Thoracic aorta (tissue), 2 donors: ENCODE measurements at regions not wholly inside any gene's neighbourhood (a gene's known extent, or its start where the extent isn't known, plus 50 kb on each side); places are given as distances from the start of the nearest gene placed in this dataset.

Experiments
- ATAC-seq: fragments of 150-250 bp; one replicate; pipeline ENCODE4 v1.8.0; 2017; ENCODE audit warnings: low read depth; ENCODE audit not compliant: insufficient number of reproducible peaks, low FRiP score
- DNase-seq: peaks from one replicate; pipeline ENCODE4 v3.0.0-alpha.2; 2020; ENCODE audit warnings: low spot score
- H3K27ac ChIP-seq, 2 donors: fragments of 200-600 bp; sonication (generic); 1 replicate in 1 of 2; 2 replicates in 1 of 2; pipeline ENCODE4 v1.5.1; 2016; ENCODE audit warnings: mild to moderate bottlenecking in 2 of 2, moderate library complexity in 2 of 2
- H3K27me3 ChIP-seq: fragments of 200-600 bp; sonication (generic); replicated peaks from 2 replicates; pipeline ENCODE4 v1.6.0; 2016; ENCODE audit warnings: mild to moderate bottlenecking; ENCODE audit not compliant: insufficient read depth
- H3K36me3 ChIP-seq: fragments of 200-600 bp; sonication (generic); one replicate; pipeline ENCODE4 v1.5.1; 2016
- H3K4me1 ChIP-seq, 2 donors: fragments of 200-600 bp; sonication (generic); 1 replicate in 1 of 2; 2 replicates in 1 of 2; pipeline versions ENCODE4 v1.5.1 to v1.6.0; 2016; ENCODE audit warnings: low read depth in 2 of 2, mild to moderate bottlenecking in 1 of 2; ENCODE audit not compliant: control insufficient read depth in 1 of 2
- H3K4me3 ChIP-seq: fragments of 200-600 bp; sonication (generic); 2 replicates; pipeline ENCODE4 v1.5.1; 2016; ENCODE audit warnings: mild to moderate bottlenecking
- H3K9me3 ChIP-seq: fragments of 200-600 bp; sonication (generic); 2 replicates; pipeline ENCODE4 v1.5.1; 2016
- TF ChIP-seq, protein P1 (sequence below): fragments of 200-600 bp; sonication (generic); IDR thresholded peaks from one replicate; pipeline ENCODE4 v1.5.1; 2019; ENCODE audit warnings: antibody characterized with exemption

- H3K4me1 ChIP-seq: peaks cover 10 to 41% of the 10 kb centered on the region in 2 donors
- H3K36me3 ChIP-seq: no peaks in the 10 kb centered on the region
- H3K9me3 ChIP-seq: no peaks in the 10 kb centered on the region
- no peak overlapping the region for H3K4me3 ChIP-seq
- DNase-seq (no peak), ATAC-seq (no peak)
- no peaks in the 10 kb centered on the region for H3K27me3 ChIP-seq
- TF ChIP-seq, protein P1, sequence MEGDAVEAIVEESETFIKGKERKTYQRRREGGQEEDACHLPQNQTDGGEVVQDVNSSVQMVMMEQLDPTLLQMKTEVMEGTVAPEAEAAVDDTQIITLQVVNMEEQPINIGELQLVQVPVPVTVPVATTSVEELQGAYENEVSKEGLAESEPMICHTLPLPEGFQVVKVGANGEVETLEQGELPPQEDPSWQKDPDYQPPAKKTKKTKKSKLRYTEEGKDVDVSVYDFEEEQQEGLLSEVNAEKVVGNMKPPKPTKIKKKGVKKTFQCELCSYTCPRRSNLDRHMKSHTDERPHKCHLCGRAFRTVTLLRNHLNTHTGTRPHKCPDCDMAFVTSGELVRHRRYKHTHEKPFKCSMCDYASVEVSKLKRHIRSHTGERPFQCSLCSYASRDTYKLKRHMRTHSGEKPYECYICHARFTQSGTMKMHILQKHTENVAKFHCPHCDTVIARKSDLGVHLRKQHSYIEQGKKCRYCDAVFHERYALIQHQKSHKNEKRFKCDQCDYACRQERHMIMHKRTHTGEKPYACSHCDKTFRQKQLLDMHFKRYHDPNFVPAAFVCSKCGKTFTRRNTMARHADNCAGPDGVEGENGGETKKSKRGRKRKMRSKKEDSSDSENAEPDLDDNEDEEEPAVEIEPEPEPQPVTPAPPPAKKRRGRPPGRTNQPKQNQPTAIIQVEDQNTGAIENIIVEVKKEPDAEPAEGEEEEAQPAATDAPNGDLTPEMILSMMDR: no peak
- peak overlapping the region; percentile 87 to 91 for H3K27ac ChIP-seq
Observed at GRCh38 chr2:120869036-120869729, 133.5 kb downstream of the GLI2 start.

DNA sequence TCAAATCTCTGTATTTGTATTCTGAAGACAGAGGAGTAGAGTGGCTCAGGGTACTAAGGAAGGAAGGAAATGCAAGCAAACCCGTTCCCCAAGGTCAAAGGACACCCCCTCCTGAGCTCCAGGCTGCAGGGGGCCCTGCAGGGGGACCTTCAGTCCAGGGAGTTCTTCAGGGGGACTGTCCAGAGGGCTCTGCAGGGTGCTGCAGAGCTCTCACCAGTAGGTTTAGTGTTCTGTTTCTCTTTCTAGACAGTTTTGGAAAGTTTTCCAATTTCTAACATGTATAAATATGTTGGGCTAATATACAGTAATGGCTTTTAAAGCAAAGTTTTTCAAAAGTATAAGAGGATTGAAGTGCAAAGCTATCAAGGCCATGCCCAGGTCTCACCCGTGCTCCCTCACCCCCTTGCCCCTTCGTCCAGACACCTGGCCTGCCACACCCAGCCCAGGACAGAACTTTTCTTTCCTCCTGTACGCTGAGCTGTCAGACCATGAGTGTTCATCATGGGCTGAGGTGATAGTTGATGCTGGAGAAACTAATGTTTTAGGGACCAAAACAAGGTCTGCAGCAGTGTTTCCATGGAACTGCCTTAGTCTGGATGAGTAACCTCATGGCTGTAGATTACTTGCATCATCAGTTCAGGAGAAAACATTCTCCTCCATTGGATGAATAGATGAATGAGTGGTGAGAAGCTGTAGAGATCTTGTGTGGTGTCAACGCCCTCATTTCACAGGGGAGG, 134.2 kb downstream of the GLI2 start:
- peaks cover 18 to 48% of the 10 kb centered on the region in 2 donors for H3K4me1 ChIP-seq

GRCh38 chr2:120870467-120870788, 134.8 kb downstream of the GLI2 start:
- no peak overlapping the region for H3K4me3 ChIP-seq
- no peaks in the 10 kb centered on the region for H3K9me3 ChIP-seq
- no peak for DNase-seq
- no peak overlapping the region for H3K27ac ChIP-seq
- TF ChIP-seq, protein P1: no peak
- ATAC-seq: no peak
- H3K27me3 ChIP-seq: no peaks in the 10 kb centered on the region
- H3K4me1 ChIP-seq: peaks cover 18 to 54% of the 10 kb centered on the region in 2 donors
- no peaks in the 10 kb centered on the region for H3K36me3 ChIP-seq

More for the DNA sequence above, 134.2 kb downstream of the GLI2 start:
- DNase-seq (no peak), ATAC-seq (no peak)
- Histone ChIP-seq H3K27ac (no peak overlapping the region), H3K36me3 (no peaks in the 10 kb centered on the region), H3K27me3 (no peaks in the 10 kb centered on the region), H3K4me3 (no peak overlapping the region), H3K9me3 (no peaks in the 10 kb centered on the region)
- TF ChIP-seq, protein P1: no peak

DNA sequence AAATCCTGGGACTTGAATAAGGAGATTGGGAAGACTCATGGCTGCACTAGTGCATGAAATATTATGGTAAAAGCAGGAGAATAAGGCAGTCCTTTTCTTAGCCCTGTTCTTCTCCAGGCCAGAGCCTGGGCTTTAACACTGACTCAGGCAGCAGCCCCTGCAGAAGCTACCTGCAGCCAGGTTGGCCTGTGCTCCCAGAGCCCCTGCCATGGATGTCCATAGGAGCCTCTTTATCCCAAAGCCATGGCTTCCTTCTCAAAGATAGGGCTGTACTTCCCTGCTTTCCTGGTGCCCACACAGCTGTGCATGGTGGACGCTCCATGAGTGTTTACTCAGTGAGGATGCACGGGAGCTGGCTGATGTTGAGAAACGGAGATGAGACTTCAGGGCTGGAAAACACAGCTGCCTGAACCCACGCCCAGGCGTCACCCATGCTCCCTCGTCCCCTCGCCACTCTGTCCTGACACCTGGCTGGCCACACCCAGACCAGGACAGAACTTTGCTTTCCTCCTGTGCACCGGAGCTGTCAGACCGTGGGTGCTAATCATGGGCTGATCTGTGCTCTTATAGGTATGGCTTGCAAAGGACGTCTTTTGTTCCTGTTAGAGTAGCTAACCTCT, 135.5 kb downstream of the GLI2 start:
- Histone ChIP-seq H3K27ac (no peak overlapping the region), H3K36me3 (no peaks in the 10 kb centered on the region), H3K9me3 (no peaks in the 10 kb centered on the region), H3K4me1 (peaks cover 18 to 57% of the 10 kb centered on the region in 2 donors), H3K4me3 (no peak overlapping the region), H3K27me3 (no peaks in the 10 kb centered on the region)
- TF ChIP-seq, protein P1: no peak
- no peak for ATAC-seq
- no peak for DNase-seq

GRCh38 chr2:120871881-120872620, 136.4 kb downstream of the GLI2 start:
- TF ChIP-seq, protein P1: no peak
- H3K36me3 ChIP-seq: no peaks in the 10 kb centered on the region
- DNase-seq (no peak), ATAC-seq (no peak)
- no peak overlapping the region for H3K27ac ChIP-seq
- H3K27me3 ChIP-seq: no peaks in the 10 kb centered on the region
- no peak overlapping the region for H3K4me3 ChIP-seq
- H3K9me3 ChIP-seq: no peaks in the 10 kb centered on the region
- H3K4me1 ChIP-seq: peaks cover 14 to 49% of the 10 kb centered on the region in 2 donors
